MCF 10A (cell line): ENCODE measurements at regions not wholly inside any gene's neighbourhood (a gene's known extent, or its start where the extent isn't known, plus 50 kb on each side); places are given as distances from the start of the nearest gene placed in this dataset.

ENCODE experiments used
- BruUV-seq: library from RNA; stranded (reverse); fragments of 400-500 nt; replicated peaks from 2 replicates; lab custom pipeline; 2021; lab: Mats Ljungman, UMichigan
- CTCF ChIA-PET: fragments of 300-600 bp; sonication (Branson Sonifier 250); formaldehyde crosslinking; extraction: SDS; loops from one replicate; lab custom pipeline; 2021; ENCODE audit warnings: antibody characterized with exemption, inconsistent platforms; lab: Yijun Ruan, JAX
- POLR2A ChIA-PET: fragments of 300-600, 350-650 bp; sonication (Branson Sonifier 250); formaldehyde crosslinking; extraction: SDS; loops from one replicate; lab custom pipeline; 2020; ENCODE audit warnings: antibody characterized with exemption, inconsistent platforms; lab: Yijun Ruan, JAX
- DNase-seq: peaks from one replicate; pipeline ENCODE4 v3.0.0-alpha.2; 2018; ENCODE audit not compliant: unreplicated experiment
- H3K27ac Mint-ChIP-seq: one replicate; pipeline ENCODE4 v1.8.0; 2022; ENCODE audit warnings: mild to moderate bottlenecking, low read depth, mixed read lengths; ENCODE audit not compliant: unreplicated experiment
- H3K27me3 Mint-ChIP-seq: one replicate; pipeline ENCODE4 v1.8.0; 2022; ENCODE audit warnings: mixed read lengths; ENCODE audit not compliant: insufficient read depth, unreplicated experiment
- H3K36me3 Mint-ChIP-seq: one replicate; pipeline ENCODE4 v1.8.0; 2022; ENCODE audit warnings: mild to moderate bottlenecking, moderate library complexity, mixed read lengths; ENCODE audit not compliant: insufficient read depth, unreplicated experiment
- H3K4me1 Mint-ChIP-seq: one replicate; pipeline ENCODE4 v1.8.0; 2022; ENCODE audit warnings: mixed read lengths; ENCODE audit not compliant: insufficient read depth, unreplicated experiment
- H3K4me3 Mint-ChIP-seq: one replicate; pipeline ENCODE4 v1.8.0; 2022; ENCODE audit warnings: mild to moderate bottlenecking, moderate library complexity, mixed read lengths; ENCODE audit not compliant: unreplicated experiment
- H3K9me3 Mint-ChIP-seq: one replicate; pipeline ENCODE4 v1.8.0; 2022; ENCODE audit warnings: mixed read lengths; ENCODE audit not compliant: unreplicated experiment
- CTCF ChIP-seq: fragments of 200-600 bp; IDR thresholded peaks from one replicate; pipeline ENCODE4 v1.8.0; 2022; ENCODE audit warnings: antibody characterized with exemption, mild to moderate bottlenecking; ENCODE audit not compliant: unreplicated experiment
- intact Hi-C: fragments of 100-400 bp; cut with micrococcal nuclease; formaldehyde crosslinking; loops from 2 replicates; pipeline ENCODE4 v1.14.1; 2022

GRCh38 chr2:156383798-156384197 lies 51.3 kb upstream of the NR4A2 start:
- DNase-seq, result no peak
- ChIA-PET CTCF (interaction anchor here (0.6 kb wide), 1 partner anchor 739 kb away, joined by 3 read pairs; no protein-coding TSS in a partner anchor), POLR2A (interaction anchor here (0.6 to 1.3 kb wide), 3 partner anchors 42 to 839 kb away, joined by 3 to 5 read pairs (median 4); no protein-coding TSS in a partner anchor)
- TF ChIP-seq CTCF, result no peak
- Mint-ChIP-seq H3K27ac (no peak overlapping the region), H3K9me3 (no peaks in the 10 kb centered on the region), H3K36me3 (no peaks in the 10 kb centered on the region), H3K27me3 (no peaks in the 10 kb centered on the region), H3K4me3 (no peak overlapping the region), H3K4me1 (no peaks in the 10 kb centered on the region)
- BruUV-seq, result no TSS peak
- intact Hi-C loops, result no loop called here

- BruUV-seq, result no TSS peak
- no peak overlapping the region for H3K4me3 Mint-ChIP-seq
- H3K27ac Mint-ChIP-seq, result no peak overlapping the region
- CTCF ChIA-PET, result interaction anchor here (0.7 to 1.8 kb wide), 2 partner anchors 50 to 740 kb away, joined by 4 to 7 read pairs; no protein-coding TSS in a partner anchor
- no peaks in the 10 kb centered on the region for H3K4me1 Mint-ChIP-seq
- intact Hi-C loops, result no loop called here
- no peaks in the 10 kb centered on the region for H3K36me3 Mint-ChIP-seq
- POLR2A ChIA-PET, result no interaction called here
- no peak for DNase-seq
- no peaks in the 10 kb centered on the region for H3K9me3 Mint-ChIP-seq
- no peaks in the 10 kb centered on the region for H3K27me3 Mint-ChIP-seq
- TF ChIP-seq CTCF, result no peak
Measured at GRCh38 chr2:156385242-156385641, 50.9 kb upstream of the GPD2 start.
